Smooth muscle cell (in vitro differentiated cells): ENCODE measurements at regions not wholly inside any gene's neighbourhood (a gene's known extent, or its start where the extent isn't known, plus 50 kb on each side); places are given as distances from the start of the nearest gene placed in this dataset.

Experiments
- DNase-seq: peaks from one replicate; lab custom pipeline; 2025; ENCODE audit not compliant: unreplicated experiment; lab: John Stamatoyannopoulos, UW
- H2AFZ ChIP-seq: fragments of 200-600 bp; sonication (generic); 2 replicates; pipeline ENCODE4 v1.6.0; 2016; ENCODE audit warnings: antibody characterized with exemption, low read depth, mild to moderate bottlenecking
- H3F3A ChIP-seq: fragments of 200-600 bp; sonication (generic); 2 replicates; pipeline ENCODE4 v1.6.0; 2017; ENCODE audit warnings: antibody characterized with exemption, low read depth
- H3K27ac ChIP-seq: fragments of 200-600 bp; sonication (generic); 2 replicates; pipeline ENCODE4 v1.5.1; 2016; ENCODE audit warnings: low read depth, mild to moderate bottlenecking
- H3K27me3 ChIP-seq: fragments of 200-600 bp; sonication (generic); 2 replicates; pipeline ENCODE4 v1.6.1; 2016; ENCODE audit warnings: low read depth, mild to moderate bottlenecking
- H3K36me3 ChIP-seq: fragments of 200-600 bp; sonication (generic); 2 replicates; pipeline ENCODE4 v1.5.1; 2016; ENCODE audit warnings: low read depth
- H3K4me1 ChIP-seq: fragments of 200-600 bp; sonication (generic); 2 replicates; pipeline ENCODE4 v1.5.1; 2016; ENCODE audit warnings: low read depth
- H3K4me2 ChIP-seq: fragments of 200-600 bp; sonication (generic); 2 replicates; pipeline ENCODE4 v1.6.0; 2016; ENCODE audit warnings: mild to moderate bottlenecking
- H3K4me3 ChIP-seq: fragments of 200-600 bp; sonication (generic); 2 replicates; pipeline ENCODE4 v1.5.1; 2016; ENCODE audit warnings: mild to moderate bottlenecking
- H3K79me2 ChIP-seq: fragments of 200-600 bp; sonication (generic); 2 replicates; pipeline ENCODE4 v1.6.0; 2016; ENCODE audit warnings: low read depth, mild to moderate bottlenecking
- H3K9ac ChIP-seq: fragments of 200-600 bp; sonication (generic); 2 replicates; pipeline ENCODE4 v1.6.0; 2016; ENCODE audit warnings: low read depth
- H3K9me3 ChIP-seq: fragments of 200-600 bp; sonication (generic); replicated peaks from 2 replicates; pipeline ENCODE4 v1.5.1; 2016; ENCODE audit warnings: low read depth
- H4K20me1 ChIP-seq: fragments of 200-600 bp; sonication (generic); 2 replicates; pipeline ENCODE4 v1.6.0; 2016; ENCODE audit warnings: low read depth
- CTCF ChIP-seq: fragments of 200-600 bp; sonication (generic); IDR thresholded peaks from 2 replicates; pipeline ENCODE4 v1.5.1; 2017; ENCODE audit warnings: borderline replicate concordance, mild to moderate bottlenecking, antibody characterized with exemption; ENCODE audit not compliant: insufficient read depth, poor library complexity, severe bottlenecking
- WGBS: methylation state at CpG from one replicate; pipeline ENCODE4 v1.1.7; 2016; ENCODE audit warnings: low lambda C conversion rate; 5-methylcytosine and 5-hydroxymethylcytosine counted together

GRCh38 chr22:49603016-49603415 is 224.7 kb downstream of the BRD1 start:
- Histone ChIP-seq H4K20me1 (no peaks in the 10 kb centered on the region), H3K36me3 (no peaks in the 10 kb centered on the region), H3K4me1 (no peaks in the 10 kb centered on the region), H3F3A (no peaks in the 10 kb centered on the region), H3K27ac (no peak overlapping the region), H3K9me3 (no peaks in the 10 kb centered on the region), H3K4me3 (no peak overlapping the region), H3K9ac (no peak overlapping the region), H3K4me2 (no peak overlapping the region), H3K27me3 (no peaks in the 10 kb centered on the region), H3K79me2 (no peaks in the 10 kb centered on the region), H2AFZ (no peak overlapping the region)
- 84% methylated on average over 10 of the region's 10 CpGs for WGBS
- DNase-seq, result no peak
- no peak for TF ChIP-seq CTCF

- H2AFZ ChIP-seq, result no peak overlapping the region
- no peak overlapping the region for H3K4me3 ChIP-seq
- 97% methylated on average over 13 of the region's 13 CpGs for WGBS
- no peak for DNase-seq
- no peaks in the 10 kb centered on the region for H3K36me3 ChIP-seq
- TF ChIP-seq CTCF, result no peak
- H3K27ac ChIP-seq, result no peak overlapping the region
- no peaks in the 10 kb centered on the region for H3F3A ChIP-seq
- H3K27me3 ChIP-seq, result no peaks in the 10 kb centered on the region
- H4K20me1 ChIP-seq, result no peaks in the 10 kb centered on the region
- H3K4me2 ChIP-seq, result no peak overlapping the region
- no peaks in the 10 kb centered on the region for H3K79me2 ChIP-seq
- no peak overlapping the region for H3K9ac ChIP-seq
- no peaks in the 10 kb centered on the region for H3K9me3 ChIP-seq
- no peaks in the 10 kb centered on the region for H3K4me1 ChIP-seq
Measured at GRCh38 chr22:49602481-49602880, 225.2 kb downstream of the BRD1 start.

GRCh38 chr22:49601614-49602321 is 225.9 kb downstream of the BRD1 start:
- no peak overlapping the region for H3K4me3 ChIP-seq
- WGBS, result 90% methylated on average over 23 of the region's 24 CpGs
- H3K9me3 ChIP-seq, result no peaks in the 10 kb centered on the region

More at GRCh38 chr22:49601614-49602321, 225.9 kb downstream of the BRD1 start:
- DNase-seq, result no peak
- H3F3A ChIP-seq, result no peaks in the 10 kb centered on the region
- no peaks in the 10 kb centered on the region for H3K79me2 ChIP-seq
- H3K9ac ChIP-seq, result no peak overlapping the region
- TF ChIP-seq CTCF, result no peak
- no peaks in the 10 kb centered on the region for H3K27me3 ChIP-seq
- no peaks in the 10 kb centered on the region for H3K36me3 ChIP-seq
- no peak overlapping the region for H3K27ac ChIP-seq
- H3K4me1 ChIP-seq, result no peaks in the 10 kb centered on the region
- H4K20me1 ChIP-seq, result no peaks in the 10 kb centered on the region
- no peak overlapping the region for H2AFZ ChIP-seq
- H3K4me2 ChIP-seq, result no peak overlapping the region
